ENCODE measurements at regions not wholly inside any gene's neighbourhood (a gene's known extent, or its start where the extent isn't known, plus 50 kb on each side); places are given as distances from the start of the nearest gene placed in this dataset.

GRCh38 chr3:137222736-137223225 is 265.0 kb downstream of the IL20RB start:
- no peak for DNase-seq (ENCODE audit: low read depth in 1 of 2, low spot score in 1 of 2)
- TF ChIP-seq, protein P1, sequence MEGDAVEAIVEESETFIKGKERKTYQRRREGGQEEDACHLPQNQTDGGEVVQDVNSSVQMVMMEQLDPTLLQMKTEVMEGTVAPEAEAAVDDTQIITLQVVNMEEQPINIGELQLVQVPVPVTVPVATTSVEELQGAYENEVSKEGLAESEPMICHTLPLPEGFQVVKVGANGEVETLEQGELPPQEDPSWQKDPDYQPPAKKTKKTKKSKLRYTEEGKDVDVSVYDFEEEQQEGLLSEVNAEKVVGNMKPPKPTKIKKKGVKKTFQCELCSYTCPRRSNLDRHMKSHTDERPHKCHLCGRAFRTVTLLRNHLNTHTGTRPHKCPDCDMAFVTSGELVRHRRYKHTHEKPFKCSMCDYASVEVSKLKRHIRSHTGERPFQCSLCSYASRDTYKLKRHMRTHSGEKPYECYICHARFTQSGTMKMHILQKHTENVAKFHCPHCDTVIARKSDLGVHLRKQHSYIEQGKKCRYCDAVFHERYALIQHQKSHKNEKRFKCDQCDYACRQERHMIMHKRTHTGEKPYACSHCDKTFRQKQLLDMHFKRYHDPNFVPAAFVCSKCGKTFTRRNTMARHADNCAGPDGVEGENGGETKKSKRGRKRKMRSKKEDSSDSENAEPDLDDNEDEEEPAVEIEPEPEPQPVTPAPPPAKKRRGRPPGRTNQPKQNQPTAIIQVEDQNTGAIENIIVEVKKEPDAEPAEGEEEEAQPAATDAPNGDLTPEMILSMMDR (IDR thresholded peaks at IDR 0.05; ENCODE audit: low read depth, low read length): no peak
- no peaks in the 10 kb centered on the region for H3K27me3 ChIP-seq
- no peaks in the 10 kb centered on the region for H3K4me1 ChIP-seq (ENCODE audit: low read depth)
- H3K4me3 ChIP-seq: no peak overlapping the region
- no peak overlapping the region for H3K27ac ChIP-seq
- no peaks in the 10 kb centered on the region for H3K36me3 ChIP-seq
- H3K9me3 ChIP-seq (ENCODE audit: low read depth): no peaks in the 10 kb centered on the region

GRCh38 chr3:137224464-137224863 is 266.7 kb downstream of the IL20RB start:
- TF ChIP-seq, protein P1 (IDR thresholded peaks at IDR 0.05; ENCODE audit: low read depth, low read length): no peak

GRCh38 chr3:137242836-137243400 is 285.1 kb downstream of the IL20RB start:
- Histone ChIP-seq H3K4me1 (ENCODE audit: low read depth) (no peaks in the 10 kb centered on the region), H3K36me3 (no peaks in the 10 kb centered on the region), H3K27ac (no peak overlapping the region), H3K9me3 (ENCODE audit: low read depth) (no peaks in the 10 kb centered on the region), H3K27me3 (no peaks in the 10 kb centered on the region), H3K4me3 (no peak overlapping the region)
- no peak for DNase-seq (ENCODE audit: low read depth in 1 of 2, low spot score in 1 of 2)
- TF ChIP-seq, protein P1 (IDR thresholded peaks at IDR 0.05; ENCODE audit: low read depth, low read length): no peak

More at GRCh38 chr3:137224464-137224863, 266.7 kb downstream of the IL20RB start:
- Histone ChIP-seq H3K4me1 (ENCODE audit: low read depth) (no peaks in the 10 kb centered on the region), H3K27me3 (no peaks in the 10 kb centered on the region), H3K4me3 (no peak overlapping the region), H3K9me3 (ENCODE audit: low read depth) (no peaks in the 10 kb centered on the region), H3K27ac (no peak overlapping the region), H3K36me3 (no peaks in the 10 kb centered on the region)
- DNase-seq (ENCODE audit: low read depth in 1 of 2, low spot score in 1 of 2): no peak

DNA sequence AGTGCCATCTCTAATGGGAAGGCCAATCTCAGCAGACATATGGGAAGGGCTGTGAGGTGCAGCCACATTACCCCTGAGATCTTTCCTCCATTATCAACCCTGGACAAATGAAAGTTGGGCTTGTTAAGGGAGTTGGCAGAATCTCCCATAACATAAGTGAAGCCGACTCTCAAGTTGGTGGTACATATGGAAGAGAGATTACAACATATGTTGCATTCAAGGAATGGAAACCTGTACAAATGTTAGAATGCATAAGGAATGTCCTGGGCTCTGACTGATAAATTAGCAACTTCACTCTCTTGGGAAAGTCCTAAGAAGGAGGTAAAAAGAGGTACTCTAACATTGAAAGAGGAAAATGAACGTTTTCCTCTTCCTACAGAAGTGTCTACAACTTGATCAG is 288.7 kb downstream of the IL20RB start:
- no peaks in the 10 kb centered on the region for H3K36me3 ChIP-seq
- no peaks in the 10 kb centered on the region for H3K9me3 ChIP-seq (ENCODE audit: low read depth)
- TF ChIP-seq, protein P1 (IDR thresholded peaks at IDR 0.05; ENCODE audit: low read depth, low read length): no peak
- no peak overlapping the region for H3K4me3 ChIP-seq
- H3K27me3 ChIP-seq: no peaks in the 10 kb centered on the region
- DNase-seq (ENCODE audit: low read depth in 1 of 2, low spot score in 1 of 2): no peak
- no peak overlapping the region for H3K27ac ChIP-seq
- H3K4me1 ChIP-seq (ENCODE audit: low read depth): no peaks in the 10 kb centered on the region

DNA sequence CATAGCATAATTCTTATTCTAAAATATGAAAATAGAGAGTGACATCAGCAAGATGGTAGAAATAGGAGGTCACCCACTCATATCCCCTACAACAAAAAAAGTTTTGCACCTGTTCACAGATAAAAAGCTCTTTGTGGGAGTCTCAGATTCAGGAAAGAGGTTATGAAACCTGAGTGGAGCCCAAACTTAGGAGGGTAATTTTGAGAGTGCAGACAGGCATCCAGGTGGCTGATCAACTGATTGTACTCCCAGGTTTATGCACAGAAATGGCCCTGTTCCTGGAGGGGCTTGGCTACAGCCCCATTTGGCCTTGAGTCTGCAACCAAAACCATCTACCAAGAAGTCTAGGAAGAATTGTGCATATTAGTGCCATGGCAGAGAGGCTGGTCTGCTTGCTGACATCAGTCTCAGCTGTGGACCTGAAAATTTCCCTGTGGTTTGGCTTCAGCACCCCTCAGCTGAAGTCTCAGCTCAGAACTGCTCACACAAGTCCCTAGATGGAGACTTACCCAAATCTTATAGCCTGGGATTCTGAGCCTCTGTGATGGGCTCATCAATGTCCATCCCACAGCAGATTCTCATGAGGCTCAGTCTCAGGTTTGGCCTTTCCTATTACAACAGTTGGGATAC is 291.6 kb downstream of the IL20RB start:
- Histone ChIP-seq H3K27me3 (no peaks in the 10 kb centered on the region), H3K27ac (no peak overlapping the region), H3K9me3 (ENCODE audit: low read depth) (no peaks in the 10 kb centered on the region), H3K4me3 (no peak overlapping the region), H3K36me3 (no peaks in the 10 kb centered on the region), H3K4me1 (ENCODE audit: low read depth) (no peaks in the 10 kb centered on the region)
- TF ChIP-seq, protein P1 (IDR thresholded peaks at IDR 0.05; ENCODE audit: low read depth, low read length): no peak
- DNase-seq (ENCODE audit: low read depth in 1 of 2, low spot score in 1 of 2): no peak
